Breast epithelium (tissue), 3 donors: ENCODE measurements at regions not wholly inside any gene's neighbourhood (a gene's known extent, or its start where the extent isn't known, plus 50 kb on each side); places are given as distances from the start of the nearest gene placed in this dataset.

Experiments used
- CTCF ChIP-seq, 3 donors: fragments of 450-650 bp; IDR thresholded peaks; one replicate each; pipeline ENCODE4 v1.5.1; 2016 to 2017; ENCODE audit warnings: antibody characterized with exemption in 3 of 3, mild to moderate bottlenecking in 3 of 3, moderate library complexity in 3 of 3
- POLR2A ChIP-seq: fragments of 450-650 bp; IDR thresholded peaks from one replicate; pipeline ENCODE4 v1.6.1; 2016; ENCODE audit warnings: antibody characterized with exemption, mild to moderate bottlenecking, moderate library complexity
- POLR2AphosphoS5 ChIP-seq, 3 donors: sonication (generic); formaldehyde crosslinking; IDR thresholded peaks; one replicate each; pipeline ENCODE4 v1.6.1; 2017; ENCODE audit warnings: antibody characterized with exemption in 3 of 3

- no peak for TF ChIP-seq CTCF (IDR thresholded peaks at IDR 0.05)
- TF ChIP-seq POLR2A = no peak
- TF ChIP-seq POLR2AphosphoS5 (IDR thresholded peaks at IDR 0.05) = no peak
These were observed 474.6 kb upstream of the MMS22L start for GRCh38 chr6:97757575-97757974.
